HG02571 (cell line): ENCODE measurements at regions not wholly inside any gene's neighbourhood (a gene's known extent, or its start where the extent isn't known, plus 50 kb on each side); places are given as distances from the start of the nearest gene placed in this dataset.
"Not testable (repeated sequence)": the region's sequence is repeated elsewhere in the genome, so short reads cannot be mapped to it uniquely, and the experiment has no call there.

Experiments used
- ATAC-seq: cut with Tn5 transposase; IDR thresholded peaks from one replicate; pipeline ENCODE4 v1.9.1; 2021; ENCODE audit warnings: mild to moderate bottlenecking, moderate library complexity; ENCODE audit not compliant: unreplicated experiment

DNA sequence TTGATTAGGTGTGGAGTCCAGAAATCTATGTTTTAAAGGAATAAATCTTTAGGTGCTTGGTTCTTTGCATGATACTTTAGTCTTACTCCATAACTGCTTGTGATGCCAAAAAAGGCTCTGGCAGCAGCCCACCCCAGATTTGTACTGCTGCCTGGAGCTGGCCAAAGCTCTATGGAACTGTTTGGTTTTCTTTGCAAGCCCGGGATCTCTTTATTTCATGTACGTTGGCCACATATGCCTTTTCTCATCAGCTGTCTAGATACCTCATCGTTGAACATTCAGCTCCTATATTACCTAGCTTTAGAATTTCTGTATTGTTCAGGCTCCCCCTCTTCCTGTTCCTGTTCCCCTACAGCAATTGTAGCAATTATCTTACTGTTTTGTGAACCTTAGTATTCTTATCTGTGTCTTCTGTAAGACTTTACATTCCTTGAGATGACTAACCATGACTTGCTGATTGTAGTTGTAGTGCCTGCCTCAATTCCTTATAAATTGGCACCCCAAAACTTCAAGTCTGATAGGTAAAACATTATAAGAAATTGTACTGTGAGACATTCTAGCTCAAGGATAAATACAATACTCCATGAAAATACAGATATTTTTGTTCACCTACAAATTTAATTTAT lies 199.4 kb upstream of the GPRIN3 start:
- ATAC-seq: no peak

DNA sequence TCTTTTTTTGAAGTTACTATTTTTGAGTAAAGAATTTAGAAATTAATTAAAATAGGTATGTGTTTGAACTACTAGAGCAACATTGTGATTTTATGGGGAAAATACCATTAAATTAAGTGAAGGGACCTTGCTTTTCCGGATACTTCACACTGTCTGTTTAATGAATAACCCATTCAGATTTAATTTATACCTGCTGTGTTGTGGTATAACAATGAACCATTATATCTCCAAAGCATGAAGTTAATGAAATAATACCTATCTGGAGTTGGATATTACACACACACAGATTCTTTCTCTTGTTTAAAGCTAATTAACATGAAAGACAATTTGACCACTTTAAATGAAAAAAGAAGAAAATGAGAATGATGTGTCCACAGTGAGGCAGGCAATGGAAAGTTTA lies 195.0 kb upstream of the GPRIN3 start:
- no peak for ATAC-seq

DNA sequence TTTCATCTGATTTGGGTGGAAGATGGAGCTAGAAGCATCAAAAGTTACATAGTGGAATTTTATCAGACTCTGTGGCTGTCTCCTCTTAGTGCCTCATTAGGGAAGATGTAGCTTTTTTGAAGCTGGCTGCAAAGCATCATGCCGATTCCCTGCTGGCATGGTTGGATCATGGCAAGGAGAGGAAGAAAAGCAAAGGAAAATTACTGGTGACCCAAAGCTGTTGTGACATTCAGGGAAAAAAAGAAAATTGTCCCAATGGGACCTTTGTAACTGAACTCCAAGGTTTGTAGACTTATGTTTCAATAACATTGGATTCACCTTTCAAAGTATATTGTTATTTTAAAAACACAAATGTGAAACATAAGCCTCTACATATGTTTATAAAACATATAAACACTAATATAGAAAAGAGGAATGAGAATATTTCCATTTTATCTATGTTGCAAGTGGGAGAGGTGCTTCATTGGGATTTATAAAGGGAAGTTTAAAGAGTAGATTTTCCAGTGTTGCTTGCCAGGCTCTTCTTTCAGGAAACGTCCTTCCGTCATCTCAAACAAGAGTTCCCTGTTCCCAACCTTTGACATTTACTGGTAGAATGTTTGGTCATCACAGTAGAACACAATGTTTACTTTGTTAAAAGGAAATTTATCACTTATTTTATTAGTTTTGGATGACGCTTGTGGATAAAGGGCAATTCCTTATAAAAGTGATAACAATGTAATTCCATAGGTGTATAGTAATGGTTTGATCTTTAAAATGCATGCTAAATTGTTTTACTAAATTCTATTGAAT lies 190.1 kb upstream of the GPRIN3 start:
- ATAC-seq: no peak

DNA sequence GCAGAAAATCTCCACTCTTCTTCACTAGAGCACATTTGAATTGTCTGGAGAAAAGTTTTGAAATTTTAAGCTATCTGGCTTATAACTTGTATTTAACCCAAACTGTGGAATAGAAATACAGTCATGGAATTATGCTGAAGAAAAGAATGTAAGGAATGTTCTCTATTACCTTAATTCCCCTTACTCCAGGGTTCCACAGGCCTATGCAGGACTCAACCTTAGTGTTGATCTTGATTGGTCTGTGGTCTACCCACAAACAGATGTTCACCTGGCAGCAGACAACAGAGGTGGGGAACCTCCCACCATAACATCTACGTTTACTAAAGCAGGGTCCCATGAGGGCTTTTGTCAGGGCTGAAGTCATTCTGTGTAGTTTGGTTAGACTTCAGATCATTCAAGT lies 189.3 kb upstream of the GPRIN3 start:
- ATAC-seq: no peak

DNA sequence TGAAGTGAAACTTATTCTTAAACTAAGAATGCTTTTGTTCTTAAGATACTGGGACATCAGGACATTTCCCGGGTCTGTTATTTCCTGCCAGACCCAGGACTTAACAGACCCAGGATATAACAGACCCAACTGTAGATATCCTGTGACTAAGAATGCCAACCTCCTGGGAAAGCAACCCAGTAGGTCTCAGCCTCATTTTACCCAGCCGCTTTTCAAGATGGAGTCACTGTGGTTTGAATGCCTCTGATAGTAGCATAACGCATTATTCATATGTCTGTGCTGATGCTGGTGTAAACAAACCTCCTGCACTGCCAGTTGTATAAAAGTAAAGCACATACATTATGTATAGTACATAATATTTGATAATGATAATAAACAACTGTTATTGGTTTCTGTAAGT lies 185.8 kb upstream of the GPRIN3 start:
- ATAC-seq: no peak

DNA sequence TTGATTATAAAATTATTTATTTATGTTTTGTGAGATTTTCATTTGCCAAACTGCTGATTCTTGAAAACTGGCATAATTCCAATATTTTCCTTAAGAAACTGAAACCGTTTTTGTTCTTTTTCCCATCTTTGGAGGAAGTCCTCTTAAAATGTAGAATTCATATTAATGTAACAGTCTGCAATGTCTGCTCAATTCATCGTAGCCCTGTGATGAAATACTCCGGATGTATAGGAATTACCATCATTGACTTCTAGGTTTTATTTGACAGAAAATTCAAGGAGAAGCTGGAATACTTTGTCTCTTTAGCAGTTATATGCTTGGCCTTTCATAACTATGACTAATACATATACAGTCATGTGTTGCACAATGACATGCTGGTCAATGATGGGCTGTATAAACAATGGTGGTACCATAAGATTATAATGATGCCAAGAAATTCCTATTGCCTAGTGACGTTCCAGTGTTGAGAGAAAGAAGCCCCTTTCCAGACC lies 185.0 kb upstream of the GPRIN3 start:
- no peak for ATAC-seq

DNA sequence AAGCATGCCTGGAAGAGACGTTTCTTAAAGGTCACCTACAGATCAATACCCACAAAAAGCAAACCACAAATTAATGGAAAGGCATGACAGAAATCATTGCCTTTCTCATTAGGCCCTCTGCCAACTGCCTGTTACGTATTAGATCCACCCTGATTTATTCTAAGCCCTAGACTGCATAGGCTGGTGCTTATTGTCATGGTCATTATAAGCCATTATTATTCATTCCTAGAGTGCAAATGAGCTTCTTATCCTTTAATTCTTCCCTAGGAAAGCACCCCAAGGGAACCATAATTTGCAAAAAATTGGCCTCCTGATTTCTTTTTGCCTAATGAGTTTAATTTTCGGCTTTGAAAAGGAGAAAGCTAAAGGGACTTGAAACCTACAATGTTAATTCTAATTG lies 184.2 kb upstream of the GPRIN3 start:
- no peak for ATAC-seq

DNA sequence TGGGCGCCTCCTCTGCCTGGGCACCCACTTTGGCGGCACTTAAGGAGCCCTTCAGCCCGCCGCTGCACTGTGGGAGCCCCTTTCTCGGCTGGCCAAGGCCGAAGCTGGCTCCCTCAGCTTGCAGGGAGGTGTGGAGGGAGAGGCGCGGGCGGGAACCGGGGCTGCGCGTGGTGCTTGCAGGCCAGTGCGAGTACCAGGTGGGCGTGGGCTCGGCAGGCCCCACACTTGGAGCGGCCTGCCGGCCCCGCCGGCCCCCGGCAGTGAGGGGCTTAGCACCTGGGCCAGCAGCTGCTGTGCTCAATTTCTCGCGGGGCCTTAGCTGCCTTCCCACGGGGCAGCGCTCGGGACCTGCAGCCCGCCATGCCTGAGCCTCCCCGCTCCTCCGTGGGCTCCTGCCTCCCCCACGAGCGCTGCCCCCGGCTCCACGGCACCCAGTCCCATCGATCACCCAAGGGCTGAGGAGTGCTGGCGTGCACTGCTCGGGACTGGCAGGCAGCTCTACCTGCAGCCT lies 182.4 kb upstream of the GPRIN3 start:
- not testable (repeated sequence) for ATAC-seq

DNA sequence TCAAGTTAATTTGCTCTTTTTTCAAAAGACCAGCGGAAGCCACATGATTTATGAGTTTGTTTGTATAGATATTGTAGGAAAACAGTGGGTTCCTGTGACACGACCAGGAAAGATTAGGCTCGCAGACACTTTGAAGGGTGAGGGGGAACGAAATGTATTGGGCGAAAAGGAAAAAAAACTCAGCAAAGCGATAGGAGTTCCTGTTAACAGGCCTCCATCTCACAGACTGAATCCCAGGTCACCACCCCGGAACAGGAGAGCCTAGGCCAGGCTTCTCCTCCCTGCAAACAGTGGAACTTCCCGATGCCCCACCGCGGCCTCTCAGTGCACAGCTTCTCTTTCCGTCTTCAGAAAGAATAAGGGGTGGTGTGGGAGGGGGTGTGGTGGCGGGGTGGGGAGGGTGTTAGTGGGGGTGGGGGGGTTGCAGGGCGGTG lies 181.8 kb upstream of the GPRIN3 start:
- no peak for ATAC-seq

DNA sequence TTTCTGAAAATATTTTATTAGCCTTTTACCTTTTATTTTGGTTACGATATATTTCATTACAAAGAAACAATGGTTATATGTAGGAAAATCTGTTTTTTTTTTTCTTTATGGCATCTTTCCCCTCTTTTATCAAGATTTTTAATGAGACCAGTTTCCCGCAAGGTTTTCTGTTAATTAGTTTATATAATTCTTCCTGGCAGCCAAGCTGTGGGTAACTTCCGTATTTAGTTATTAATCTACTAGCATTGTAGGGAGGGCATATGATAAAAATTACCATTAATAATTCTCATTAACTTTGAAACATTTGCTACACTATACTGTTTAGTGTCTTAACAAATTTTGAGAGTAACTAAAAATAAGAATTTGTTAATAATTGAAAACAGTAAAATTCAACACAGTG lies 181.1 kb upstream of the GPRIN3 start:
- ATAC-seq: no peak

DNA sequence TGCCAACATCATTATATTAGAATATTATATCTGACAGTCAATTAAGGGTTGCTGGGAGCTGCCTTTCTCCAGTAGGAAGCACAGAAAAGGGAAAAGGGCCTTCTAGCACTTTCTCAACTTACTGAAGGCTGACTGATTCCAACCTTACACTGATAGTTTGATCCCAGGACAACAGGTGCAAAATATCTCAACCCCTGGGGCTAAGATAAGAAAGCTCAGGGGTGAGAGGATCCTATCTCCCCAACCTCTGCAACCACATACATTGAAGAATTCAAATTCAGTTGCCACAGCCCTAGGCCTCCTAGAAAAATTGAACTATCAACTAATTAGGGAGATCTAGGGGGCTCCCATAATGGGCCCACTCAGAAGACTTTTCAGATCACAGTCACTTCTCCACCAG lies 179.1 kb upstream of the GPRIN3 start:
- ATAC-seq: no peak

DNA sequence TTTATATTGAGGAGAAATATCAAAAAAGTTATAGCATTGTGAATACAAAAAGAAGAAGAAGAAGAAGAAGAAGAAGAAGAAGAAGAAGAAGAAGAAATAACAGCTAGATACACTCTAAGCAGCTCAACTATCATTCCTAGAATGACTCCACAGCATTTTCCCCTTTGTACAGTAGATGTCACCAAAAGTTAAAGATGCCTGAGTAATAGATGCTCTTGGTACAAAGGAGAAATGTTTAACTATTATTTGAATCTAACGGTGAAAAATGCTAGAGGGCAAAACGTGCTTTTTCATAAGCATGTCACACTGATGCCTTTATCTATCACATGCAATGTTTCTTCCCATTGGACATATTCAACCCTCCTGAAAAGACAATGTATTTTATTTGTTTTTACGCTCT lies 178.4 kb upstream of the GPRIN3 start:
- ATAC-seq: no peak

DNA sequence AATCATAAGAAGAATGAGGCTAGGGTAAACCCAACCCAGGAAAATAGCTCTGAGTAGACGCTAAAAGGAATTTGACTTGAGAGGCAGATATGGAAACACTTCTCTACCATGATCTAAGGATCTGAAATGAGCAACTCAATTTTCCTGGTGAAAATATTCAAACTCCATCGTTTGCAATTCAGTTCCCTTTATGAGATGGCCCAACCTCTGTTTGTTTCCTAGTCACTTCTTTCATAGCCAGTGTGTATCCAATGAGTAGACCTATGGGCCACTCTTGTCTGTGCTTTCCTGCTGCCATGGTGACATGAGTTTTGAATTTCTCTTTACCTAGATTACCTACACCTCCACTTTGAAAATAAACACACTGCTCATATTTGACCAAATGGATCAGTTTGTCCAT lies 176.2 kb upstream of the GPRIN3 start:
- ATAC-seq: no peak

DNA sequence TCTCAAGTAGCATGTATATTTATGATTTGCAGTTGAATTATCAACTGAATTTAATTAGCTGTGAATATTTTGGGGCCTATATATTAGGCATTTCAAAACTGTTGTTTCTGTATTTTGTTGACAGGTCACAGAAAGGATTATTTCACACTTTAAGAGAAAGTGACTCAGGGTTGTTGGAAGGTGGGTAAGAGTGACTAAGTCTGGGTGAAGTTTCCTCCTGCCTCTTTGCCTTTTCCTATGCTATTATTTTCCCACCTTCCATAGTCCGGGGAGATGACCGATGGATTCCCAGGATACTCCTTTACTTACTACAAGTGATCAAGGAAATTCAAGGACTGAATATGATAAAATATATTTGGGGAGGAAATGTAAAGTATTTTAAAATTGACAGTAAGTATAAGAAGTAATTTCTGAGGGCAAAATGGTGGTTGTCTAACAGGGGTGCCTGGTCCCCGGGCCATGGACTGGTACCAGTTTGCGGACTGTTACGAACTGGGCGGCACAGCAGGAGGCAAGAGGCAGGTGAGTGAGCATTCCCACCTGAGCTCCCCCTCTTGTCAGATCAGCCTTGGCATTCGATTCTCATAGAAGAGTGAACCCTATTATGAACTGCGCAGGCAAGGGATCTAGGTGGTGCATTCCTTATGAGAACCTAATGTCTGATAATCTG lies 175.5 kb upstream of the GPRIN3 start:
- no peak for ATAC-seq

DNA sequence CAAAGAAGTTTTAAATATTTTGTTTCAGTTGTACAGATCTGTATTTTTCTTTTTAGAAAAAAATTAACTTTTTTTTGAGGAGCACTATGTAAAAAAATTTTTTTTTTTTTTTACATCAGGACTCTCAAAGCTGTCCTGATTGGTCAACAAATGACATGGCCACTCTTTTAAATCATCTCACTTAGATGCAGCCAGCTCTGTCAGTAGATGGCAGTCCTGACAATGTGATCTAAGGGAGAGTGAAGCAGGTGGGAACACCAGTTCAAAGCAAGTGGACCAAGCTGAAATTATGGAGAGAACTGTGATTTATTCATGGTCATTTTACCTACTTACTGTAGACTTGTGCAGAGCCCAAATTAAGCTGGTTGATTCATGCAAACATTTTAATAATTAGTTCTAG lies 174.7 kb upstream of the GPRIN3 start:
- ATAC-seq: peak; percentile 72

DNA sequence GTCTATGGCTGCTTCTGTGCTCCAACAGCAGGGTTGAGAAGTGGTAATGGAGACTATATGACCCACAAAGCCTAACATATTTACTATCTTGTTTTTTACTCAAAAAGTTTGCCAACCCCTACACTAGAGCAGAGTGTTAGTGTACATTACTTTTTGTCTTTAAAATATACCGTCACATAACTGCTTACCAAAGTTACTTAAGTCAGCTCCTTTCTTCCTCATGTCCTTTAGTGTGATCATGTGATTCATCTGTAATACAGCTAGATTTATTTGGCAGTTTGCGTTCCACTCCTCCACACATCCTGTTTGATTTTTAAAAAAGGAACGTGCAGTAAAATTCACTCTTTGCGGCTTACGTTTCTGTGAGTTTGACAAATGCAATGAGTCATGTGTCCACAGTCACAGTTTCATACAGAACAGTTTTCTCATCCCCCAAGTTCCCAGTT lies 162.4 kb upstream of the GPRIN3 start:
- ATAC-seq: peak; percentile 92

DNA sequence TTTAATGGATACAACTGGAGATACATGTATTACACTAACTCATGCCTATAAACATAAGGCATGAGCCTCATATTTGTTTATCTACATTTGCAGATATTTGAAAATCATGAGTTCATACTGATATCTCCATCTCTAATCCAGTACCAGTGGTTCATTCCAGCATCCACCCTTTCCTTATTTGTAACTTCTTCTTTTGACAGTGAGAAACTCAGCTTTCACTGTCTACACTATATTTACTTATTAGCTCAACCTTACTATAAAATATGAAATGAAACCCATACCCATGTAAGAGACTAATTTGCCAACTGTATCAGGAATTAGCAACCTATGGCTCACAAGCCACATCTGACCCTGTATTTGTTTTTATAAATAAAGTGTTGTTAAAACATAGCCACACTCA lies 161.9 kb upstream of the GPRIN3 start:
- peak; percentile 9 for ATAC-seq

DNA sequence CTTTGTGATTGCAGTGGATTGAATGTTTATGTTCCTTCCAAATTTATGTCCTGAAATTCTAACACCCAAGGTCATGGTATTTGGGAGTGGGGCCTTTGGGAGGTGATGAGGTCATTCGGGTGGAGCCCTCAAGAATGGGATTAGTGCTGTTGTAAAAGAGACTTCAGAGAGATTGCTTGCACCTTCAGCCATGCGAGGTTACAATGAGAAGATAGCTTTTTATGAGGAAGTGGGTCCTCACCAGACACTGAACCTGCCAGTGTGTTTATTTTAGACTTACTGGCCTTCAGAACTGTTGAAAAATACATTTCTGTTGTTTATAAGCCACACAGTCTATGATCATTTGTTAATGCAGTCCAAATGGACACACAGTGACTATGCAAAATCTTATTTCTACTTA lies 161.0 kb upstream of the GPRIN3 start:
- ATAC-seq: no peak

DNA sequence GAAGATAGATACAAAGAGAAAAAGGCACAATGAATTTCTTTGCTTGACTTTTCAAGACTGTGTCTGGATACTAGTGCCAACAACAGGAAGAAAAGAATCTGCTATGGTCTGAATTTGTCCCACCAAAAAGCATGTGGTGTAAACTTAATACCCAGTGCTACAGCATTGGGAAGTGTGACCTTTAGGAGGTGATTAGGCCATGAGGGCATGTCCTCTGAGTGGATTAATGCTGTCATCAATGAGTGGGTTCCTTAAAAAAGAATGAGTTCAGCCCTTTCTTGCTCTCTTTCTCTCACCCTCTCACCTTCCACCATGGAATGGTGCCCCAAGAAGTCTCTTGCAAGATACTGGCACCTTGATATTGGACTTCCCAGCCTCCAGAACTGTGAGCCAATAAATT lies 155.7 kb upstream of the GPRIN3 start:
- no peak for ATAC-seq

DNA sequence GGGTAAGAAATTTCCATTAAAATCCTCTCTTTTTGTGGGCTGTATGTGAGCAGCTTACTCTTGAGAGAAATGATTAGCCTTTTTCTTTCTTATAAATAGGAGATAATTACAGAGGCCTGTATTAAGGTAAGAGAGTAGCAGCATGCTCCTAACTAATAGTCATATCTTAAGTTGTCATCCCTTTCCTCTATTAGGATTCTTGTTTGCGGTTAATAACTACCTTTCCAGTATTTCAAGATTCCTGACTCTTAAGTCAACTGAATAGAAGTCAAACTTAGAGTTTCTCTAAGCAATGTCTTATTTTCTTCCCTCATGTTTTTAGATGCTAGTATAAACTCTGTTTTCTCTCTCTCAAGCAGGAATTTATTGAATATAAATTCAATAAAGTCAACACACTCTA lies 139.9 kb upstream of the GPRIN3 start:
- ATAC-seq: no peak

DNA sequence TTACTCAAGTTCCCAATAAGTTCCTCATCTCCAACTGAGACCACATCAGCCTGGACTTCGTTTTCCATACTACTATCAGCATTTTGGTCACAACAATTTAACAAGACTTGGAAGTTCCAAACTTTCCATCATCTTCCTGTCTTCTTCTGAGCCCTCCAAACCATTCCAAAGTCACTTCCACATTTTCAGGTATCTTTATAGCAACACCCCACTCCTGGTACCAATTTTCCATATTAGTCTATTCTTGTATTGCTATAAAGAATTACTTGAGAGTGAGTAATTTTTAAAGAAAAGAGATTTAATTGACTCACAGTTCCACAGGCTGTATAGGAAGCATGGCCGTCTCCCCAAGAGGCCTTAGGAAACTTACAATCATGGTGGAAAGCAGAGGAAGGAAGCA lies 138.6 kb upstream of the GPRIN3 start:
- ATAC-seq: no peak

DNA sequence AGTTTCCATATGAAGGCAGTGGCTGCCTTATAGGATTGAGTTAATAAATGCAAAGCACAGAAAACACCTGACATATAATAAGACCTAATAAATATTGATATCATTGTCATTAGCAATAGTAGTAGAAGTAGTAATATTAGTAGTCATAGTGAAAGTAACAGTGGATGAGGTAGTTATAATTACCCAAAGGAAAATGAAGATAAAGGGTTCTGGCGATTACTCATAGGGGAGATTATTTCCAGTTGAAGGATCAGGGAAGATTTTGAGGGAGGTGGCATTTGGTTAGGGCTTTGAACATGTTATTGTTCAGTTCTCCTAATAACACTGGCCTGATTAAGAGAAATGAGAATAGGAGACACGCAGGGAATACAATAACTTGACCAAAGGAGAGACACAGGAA lies 131.9 kb upstream of the GPRIN3 start:
- no peak for ATAC-seq
